HCEC 1CT (cell line): ENCODE measurements at regions not wholly inside any gene's neighbourhood (a gene's known extent, or its start where the extent isn't known, plus 50 kb on each side); places are given as distances from the start of the nearest gene placed in this dataset.
A peak's percentile ranks its signal among the peaks of the same experiment; 100 is the strongest.
"Not testable (repeated sequence)": the region's sequence is repeated elsewhere in the genome, so short reads cannot be mapped to it uniquely, and the experiment has no call there.

Experiments used
- DNase-seq: peaks from one replicate; pipeline ENCODE4 v3.0.0-alpha.2; 2017

- peak; percentile 91 for DNase-seq
Measured at GRCh38 chr5:163706053-163706771, 200.8 kb downstream of the MAT2B start.

GRCh38 chr5:163712011-163712410, 206.6 kb downstream of the MAT2B start:
- DNase-seq = no peak

DNA sequence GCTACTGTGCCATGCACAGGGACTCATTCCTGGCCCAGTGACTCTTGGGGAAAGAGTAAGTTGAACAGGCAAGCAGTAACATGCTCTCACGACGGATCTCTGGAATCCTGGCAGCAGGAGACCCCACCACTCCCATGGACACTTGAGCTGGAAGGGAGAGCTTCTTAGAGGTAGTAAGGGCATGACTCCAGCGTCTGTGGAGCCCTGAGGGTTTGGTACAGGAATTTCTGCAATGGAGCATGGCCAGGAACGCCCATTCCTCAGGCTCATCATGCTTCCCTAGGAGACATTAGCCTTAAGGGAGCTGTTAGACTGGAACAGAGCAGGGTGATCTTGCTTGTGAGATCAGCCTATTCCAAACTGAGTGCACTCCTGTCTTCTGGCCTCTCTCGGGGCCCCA, 212.9 kb downstream of the MAT2B start:
- DNase-seq = no peak

GRCh38 chr5:163724305-163724704, 218.9 kb downstream of the MAT2B start:
- no peak for DNase-seq

DNA sequence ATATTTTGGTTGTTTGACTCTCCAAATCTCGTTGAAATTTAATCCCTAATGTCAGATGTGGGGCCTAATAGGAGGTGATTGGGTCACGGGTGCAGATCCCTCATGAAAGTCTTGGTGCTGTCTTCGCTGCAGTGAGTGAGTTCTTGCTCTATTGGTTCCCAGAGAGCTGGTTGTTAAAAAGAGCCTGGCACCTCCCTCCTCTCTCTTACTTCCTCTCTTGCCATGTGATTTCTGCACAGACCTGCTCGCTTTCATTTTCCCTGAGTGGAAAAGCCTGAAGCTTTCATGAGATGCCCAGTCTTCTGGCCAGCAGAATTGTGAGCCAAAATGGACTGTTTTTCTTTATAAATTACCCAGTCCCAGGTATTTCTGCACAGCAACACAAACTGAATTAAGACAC, 221.6 kb downstream of the MAT2B start:
- no peak for DNase-seq

DNA sequence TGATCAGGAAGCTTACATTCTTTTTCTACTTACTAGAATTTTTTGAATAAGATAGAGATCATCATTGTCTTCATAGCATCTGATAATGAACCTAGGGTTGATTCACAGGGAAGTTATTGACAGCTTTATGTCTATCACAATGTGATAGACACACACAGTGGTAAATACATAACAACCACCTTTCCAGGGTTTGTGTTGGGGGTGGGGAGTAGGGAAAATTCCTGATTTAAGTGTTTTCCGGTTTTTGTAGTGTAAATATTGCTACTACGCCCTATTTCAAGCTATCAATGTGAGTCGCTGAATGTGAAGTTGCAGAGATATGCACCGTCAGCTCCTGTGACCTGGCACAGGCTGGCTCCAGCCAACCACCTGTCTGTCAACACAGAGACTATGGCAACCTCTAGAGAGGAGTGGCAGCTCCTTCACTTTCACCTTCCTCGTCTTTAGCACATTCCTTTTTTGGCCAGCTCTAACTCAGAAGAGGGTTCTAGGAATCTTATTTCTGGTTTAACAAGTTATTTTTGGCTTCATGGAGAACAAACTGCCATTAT, 224.9 kb downstream of the MAT2B start:
- DNase-seq = no peak

GRCh38 chr5:163731256-163731655, 225.8 kb downstream of the MAT2B start:
- DNase-seq = no peak

- DNase-seq = no peak
Measured at GRCh38 chr5:163735069-163735468, 229.7 kb downstream of the MAT2B start.

GRCh38 chr5:163747586-163747985, 242.2 kb downstream of the MAT2B start:
- DNase-seq = no peak

GRCh38 chr5:163748934-163749333, 243.5 kb downstream of the MAT2B start:
- no peak for DNase-seq

DNA sequence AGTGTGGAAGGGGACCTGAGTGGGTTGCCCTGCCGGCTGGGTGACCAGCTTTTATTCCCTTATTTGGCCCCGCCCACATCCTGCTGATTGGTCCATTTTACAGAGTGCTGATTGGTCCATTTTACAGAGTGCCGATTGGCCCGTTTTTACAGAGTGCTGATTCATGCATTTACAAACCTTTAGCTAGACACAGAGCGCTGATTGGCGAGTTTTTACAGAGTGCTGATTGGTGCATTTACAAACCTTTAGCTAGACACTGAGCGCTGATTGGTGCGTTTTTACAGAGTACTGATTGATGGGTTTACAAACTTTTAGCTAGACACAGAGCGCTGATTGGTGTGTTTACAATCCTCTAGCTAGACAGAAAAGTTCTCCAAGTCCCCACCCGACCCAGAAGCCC, 245.0 kb downstream of the MAT2B start:
- DNase-seq = not testable (repeated sequence)

- no peak for DNase-seq
Measured at GRCh38 chr5:163755505-163755904, 250.1 kb downstream of the MAT2B start.

GRCh38 chr5:163756170-163756569, 250.8 kb downstream of the MAT2B start:
- no peak for DNase-seq

DNA sequence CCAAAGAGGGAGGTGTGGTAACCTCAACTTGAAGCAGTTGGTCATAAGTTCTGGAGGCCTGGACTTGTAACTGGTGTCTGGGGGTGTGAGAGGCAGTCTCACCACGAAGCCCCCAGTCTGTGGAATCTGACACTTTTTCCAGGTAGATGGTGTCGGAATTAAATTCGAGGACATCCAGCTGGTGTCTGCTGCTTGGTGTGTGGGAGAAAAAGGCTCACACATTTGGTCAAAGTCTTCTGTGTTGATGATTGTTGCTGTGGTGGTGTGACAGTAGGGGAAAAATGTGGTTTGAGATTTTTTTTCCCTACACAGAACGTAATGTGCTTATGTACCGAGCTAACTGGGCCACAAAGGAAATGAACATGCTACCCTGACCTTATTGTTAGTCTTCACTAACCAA, 251.9 kb downstream of the MAT2B start:
- DNase-seq = no peak

DNA sequence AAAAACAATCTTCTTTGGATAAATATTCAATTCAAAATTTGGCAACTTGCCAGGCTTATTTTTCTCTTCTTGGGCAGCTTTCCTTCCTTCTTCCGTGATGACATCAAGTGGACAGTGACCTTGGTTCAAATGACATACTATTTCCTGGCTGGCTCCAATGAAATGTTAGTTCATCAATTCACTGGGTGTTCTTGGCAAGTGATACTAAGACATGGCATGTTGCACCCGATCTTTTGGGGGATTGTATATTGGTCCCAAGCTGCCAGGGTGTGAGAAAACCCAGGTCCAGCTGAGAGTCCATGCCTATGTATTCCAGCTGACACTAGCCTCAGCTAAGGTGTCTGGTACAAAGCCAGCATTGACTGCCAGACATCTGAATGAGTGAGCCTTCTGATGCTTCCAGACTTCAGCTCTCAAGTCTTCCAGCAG, 252.9 kb downstream of the MAT2B start:
- DNase-seq = no peak

- DNase-seq = no peak
Measured at GRCh38 chr5:163759000-163759704, 253.7 kb downstream of the MAT2B start.

DNA sequence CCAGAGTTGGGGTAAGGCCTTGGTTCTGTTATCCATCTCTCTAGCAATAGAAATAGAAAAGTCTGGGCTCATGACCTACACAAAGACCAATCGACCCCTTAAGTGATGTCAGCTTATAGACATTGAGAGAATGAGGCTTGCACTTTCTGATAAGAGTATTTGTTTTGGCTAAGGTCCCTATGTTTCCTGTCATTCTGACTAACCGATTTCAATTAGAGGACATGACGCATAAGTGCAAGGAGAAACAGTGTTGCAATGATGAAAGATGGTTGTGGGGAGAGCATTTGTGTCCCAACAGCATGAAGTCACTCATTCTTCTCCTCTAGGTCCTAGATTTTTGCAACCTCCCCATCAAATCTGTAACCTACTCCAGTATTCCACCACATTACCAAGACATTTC, 255.1 kb downstream of the MAT2B start:
- peak; percentile 95 for DNase-seq

- no peak for DNase-seq
Measured at GRCh38 chr5:163766936-163767670, 261.7 kb downstream of the MAT2B start.

- DNase-seq = no peak
Measured at GRCh38 chr5:163770625-163771024, 265.2 kb downstream of the MAT2B start.

DNA sequence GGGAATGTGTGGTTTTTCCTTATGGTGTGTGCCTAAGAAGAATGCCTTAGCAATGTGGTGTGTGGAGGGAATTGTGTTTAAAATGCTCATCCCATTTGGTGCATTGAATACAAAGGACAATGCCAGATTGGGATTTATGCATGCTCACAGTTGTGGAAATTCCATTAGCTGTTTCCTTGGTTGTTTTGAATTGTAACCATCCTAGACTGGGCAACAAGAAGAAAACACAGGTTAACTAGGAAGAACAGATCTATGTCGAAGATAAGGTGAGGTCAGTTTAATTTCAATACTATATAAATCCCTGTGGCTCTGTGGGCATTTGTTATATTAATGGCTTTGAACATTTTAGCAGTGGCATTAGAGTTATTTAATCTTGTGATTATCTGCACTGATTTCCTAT, 266.8 kb downstream of the MAT2B start:
- DNase-seq = no peak

- no peak for DNase-seq
Measured at GRCh38 chr5:163772644-163773043, 267.2 kb downstream of the MAT2B start.

DNA sequence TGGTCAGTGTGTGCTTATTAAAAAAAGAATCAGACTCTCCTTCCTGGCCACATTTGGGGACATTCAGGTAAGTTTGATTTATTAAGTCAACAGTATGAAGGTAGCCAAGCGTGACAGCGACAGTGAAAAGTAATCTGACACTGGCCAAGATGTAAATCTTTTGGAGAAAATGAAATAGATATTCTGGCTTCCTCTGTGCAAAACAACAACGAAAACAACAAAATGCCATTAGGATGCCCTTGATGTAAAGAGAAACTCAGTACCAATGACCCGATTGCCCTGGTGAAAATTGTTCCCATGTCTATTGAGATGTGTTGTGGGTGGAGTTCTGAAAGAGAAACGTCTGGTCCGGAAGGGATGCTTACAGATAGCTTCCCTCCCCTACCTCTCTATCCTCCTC, 267.8 kb downstream of the MAT2B start:
- DNase-seq = no peak

DNA sequence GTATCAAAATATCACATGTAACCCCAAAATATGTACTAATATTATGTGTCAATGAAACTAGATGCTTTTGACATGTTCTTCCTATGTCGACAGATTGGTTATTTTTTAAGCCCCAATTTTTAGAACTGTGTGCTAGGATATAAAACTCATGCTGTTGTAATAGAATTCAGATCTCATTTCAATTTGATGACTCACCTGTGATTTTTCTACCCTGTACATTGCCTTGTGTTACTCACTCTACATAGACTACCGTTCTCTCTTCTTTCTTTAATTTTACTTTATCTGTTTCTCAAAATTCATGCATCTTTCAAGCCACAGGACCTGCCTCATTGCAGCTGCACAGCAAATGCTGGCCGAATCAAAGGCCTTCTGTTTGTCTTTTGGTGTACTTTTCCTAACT, 284.5 kb downstream of the MAT2B start:
- peak; percentile 68 for DNase-seq

DNA sequence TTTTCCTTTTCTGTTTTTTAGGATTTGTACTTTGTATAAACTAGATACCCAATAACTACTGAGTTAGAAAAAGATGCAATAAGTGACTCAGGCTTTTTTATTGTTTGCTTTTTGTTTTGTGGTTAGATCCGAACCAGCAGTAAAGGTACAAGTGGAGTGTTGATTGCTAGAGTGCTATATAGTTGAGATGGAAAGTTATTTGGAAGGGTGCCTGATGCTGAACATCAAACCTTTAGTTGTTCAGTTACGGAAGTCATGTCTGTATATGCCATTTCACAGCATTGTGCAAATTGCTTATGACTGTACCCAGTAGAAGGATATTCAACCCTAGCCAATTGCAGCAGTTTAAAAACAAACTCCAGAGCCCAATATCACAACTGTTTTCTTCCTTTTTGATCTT, 285.1 kb downstream of the MAT2B start:
- peak; percentile 3 for DNase-seq
